Endothelial cell (in vitro differentiated cells): ENCODE measurements at regions not wholly inside any gene's neighbourhood (a gene's known extent, or its start where the extent isn't known, plus 50 kb on each side); places are given as distances from the start of the nearest gene placed in this dataset.

Experiments used
- DNase-seq: peaks from one replicate; pipeline ENCODE4 v3.0.0; 2021; ENCODE audit warnings: low spot score
- H3K27ac Mint-ChIP-seq: one replicate; pipeline ENCODE4 v1.8.0; 2021; ENCODE audit warnings: mixed read lengths, inconsistent platforms; ENCODE audit not compliant: unreplicated experiment
- H3K27me3 Mint-ChIP-seq: one replicate; pipeline ENCODE4 v1.8.0; 2021; ENCODE audit warnings: mild to moderate bottlenecking, moderate library complexity, mixed read lengths, inconsistent platforms; ENCODE audit not compliant: unreplicated experiment
- H3K36me3 Mint-ChIP-seq: one replicate; pipeline ENCODE4 v1.8.0; 2021; ENCODE audit warnings: mild to moderate bottlenecking, low read depth, mixed read lengths, inconsistent platforms; ENCODE audit not compliant: unreplicated experiment
- H3K4me1 Mint-ChIP-seq: one replicate; pipeline ENCODE4 v1.8.0; 2021; ENCODE audit warnings: mild to moderate bottlenecking, mixed read lengths, inconsistent platforms; ENCODE audit not compliant: unreplicated experiment
- H3K4me3 Mint-ChIP-seq: one replicate; pipeline ENCODE4 v1.8.0; 2021; ENCODE audit warnings: mild to moderate bottlenecking, mixed read lengths, inconsistent platforms; ENCODE audit not compliant: unreplicated experiment
- H3K9me3 Mint-ChIP-seq: one replicate; pipeline ENCODE4 v1.8.0; 2021; ENCODE audit warnings: mixed read lengths, inconsistent platforms; ENCODE audit not compliant: unreplicated experiment
- TF ChIP-seq, protein P1 (sequence below): fragments of 200-600 bp; sonication (generic); IDR thresholded peaks from one replicate; pipeline ENCODE4 v1.5.0; 2021; ENCODE audit warnings: antibody characterized with exemption; ENCODE audit not compliant: unreplicated experiment

- Mint-ChIP-seq H3K4me1 (no peaks in the 10 kb centered on the region), H3K4me3 (no peak overlapping the region), H3K27ac (no peak overlapping the region), H3K27me3 (peaks cover 18% of the 10 kb centered on the region), H3K36me3 (peaks cover 29% of the 10 kb centered on the region), H3K9me3 (peaks cover 46% of the 10 kb centered on the region)
- DNase-seq = no peak
- TF ChIP-seq, protein P1, sequence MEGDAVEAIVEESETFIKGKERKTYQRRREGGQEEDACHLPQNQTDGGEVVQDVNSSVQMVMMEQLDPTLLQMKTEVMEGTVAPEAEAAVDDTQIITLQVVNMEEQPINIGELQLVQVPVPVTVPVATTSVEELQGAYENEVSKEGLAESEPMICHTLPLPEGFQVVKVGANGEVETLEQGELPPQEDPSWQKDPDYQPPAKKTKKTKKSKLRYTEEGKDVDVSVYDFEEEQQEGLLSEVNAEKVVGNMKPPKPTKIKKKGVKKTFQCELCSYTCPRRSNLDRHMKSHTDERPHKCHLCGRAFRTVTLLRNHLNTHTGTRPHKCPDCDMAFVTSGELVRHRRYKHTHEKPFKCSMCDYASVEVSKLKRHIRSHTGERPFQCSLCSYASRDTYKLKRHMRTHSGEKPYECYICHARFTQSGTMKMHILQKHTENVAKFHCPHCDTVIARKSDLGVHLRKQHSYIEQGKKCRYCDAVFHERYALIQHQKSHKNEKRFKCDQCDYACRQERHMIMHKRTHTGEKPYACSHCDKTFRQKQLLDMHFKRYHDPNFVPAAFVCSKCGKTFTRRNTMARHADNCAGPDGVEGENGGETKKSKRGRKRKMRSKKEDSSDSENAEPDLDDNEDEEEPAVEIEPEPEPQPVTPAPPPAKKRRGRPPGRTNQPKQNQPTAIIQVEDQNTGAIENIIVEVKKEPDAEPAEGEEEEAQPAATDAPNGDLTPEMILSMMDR = no peak
These were observed 1150.0 kb downstream of the RPIA start for GRCh38 chr2:89841476-89841840.

DNA sequence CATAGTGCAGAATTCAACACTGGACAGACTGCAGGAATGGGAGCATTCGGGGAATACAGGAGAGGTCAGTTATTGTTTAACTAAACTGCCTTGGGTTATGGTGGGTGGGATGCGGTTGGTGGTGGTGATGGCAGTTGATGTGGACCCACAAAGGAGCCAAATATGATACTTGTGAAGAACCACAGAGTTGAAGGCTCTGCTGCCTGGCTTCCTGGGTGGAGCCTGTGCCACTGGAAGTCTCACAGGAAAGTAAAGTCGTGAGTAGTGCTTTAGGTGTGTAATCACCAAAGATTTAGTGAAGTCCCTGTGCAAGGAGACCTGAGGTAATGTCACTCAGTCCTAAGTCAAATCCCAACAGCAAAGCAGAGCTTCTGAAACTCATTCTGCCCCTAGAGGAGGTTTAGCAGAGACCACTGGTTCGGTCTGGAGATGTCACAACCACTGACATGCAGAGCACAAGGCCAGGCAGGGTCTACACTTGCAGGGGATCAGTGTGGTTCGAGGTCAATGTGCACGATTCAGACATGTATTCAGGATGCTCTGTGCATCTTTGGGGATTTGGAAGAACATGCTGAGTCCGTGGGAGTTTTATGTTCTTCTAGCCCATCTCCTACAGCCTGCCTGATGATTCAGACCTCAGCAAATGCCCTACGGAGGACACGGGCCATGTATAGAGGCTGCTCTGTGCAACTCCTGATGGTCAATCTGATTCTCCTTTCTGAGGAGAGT, 1150.9 kb downstream of the RPIA start:
- peaks cover 43% of the 10 kb centered on the region for H3K9me3 Mint-ChIP-seq
- H3K4me1 Mint-ChIP-seq = no peaks in the 10 kb centered on the region
- peaks cover 27% of the 10 kb centered on the region for H3K36me3 Mint-ChIP-seq
- peaks cover 15% of the 10 kb centered on the region for H3K27me3 Mint-ChIP-seq
- no peak for DNase-seq
- H3K27ac Mint-ChIP-seq = no peak overlapping the region
- TF ChIP-seq, protein P1 = no peak
- no peak overlapping the region for H3K4me3 Mint-ChIP-seq

GRCh38 chr2:89844221-89844943, 1152.9 kb downstream of the RPIA start:
- no peak overlapping the region for H3K4me3 Mint-ChIP-seq
- DNase-seq = no peak
- no peak overlapping the region for H3K27ac Mint-ChIP-seq
- peaks cover 5% of the 10 kb centered on the region for H3K27me3 Mint-ChIP-seq
- H3K36me3 Mint-ChIP-seq = peaks cover 17% of the 10 kb centered on the region
- TF ChIP-seq, protein P1 = no peak
- H3K9me3 Mint-ChIP-seq = peaks cover 51% of the 10 kb centered on the region
- no peaks in the 10 kb centered on the region for H3K4me1 Mint-ChIP-seq

GRCh38 chr2:89845532-89845931, 1154.1 kb downstream of the RPIA start:
- no peaks in the 10 kb centered on the region for H3K4me1 Mint-ChIP-seq
- TF ChIP-seq, protein P1 = no peak
- H3K27me3 Mint-ChIP-seq = peaks cover 2% of the 10 kb centered on the region
- no peak for DNase-seq
- peaks cover 13% of the 10 kb centered on the region for H3K36me3 Mint-ChIP-seq
- H3K4me3 Mint-ChIP-seq = no peak overlapping the region
- no peak overlapping the region for H3K27ac Mint-ChIP-seq
- peaks cover 54% of the 10 kb centered on the region for H3K9me3 Mint-ChIP-seq

DNA sequence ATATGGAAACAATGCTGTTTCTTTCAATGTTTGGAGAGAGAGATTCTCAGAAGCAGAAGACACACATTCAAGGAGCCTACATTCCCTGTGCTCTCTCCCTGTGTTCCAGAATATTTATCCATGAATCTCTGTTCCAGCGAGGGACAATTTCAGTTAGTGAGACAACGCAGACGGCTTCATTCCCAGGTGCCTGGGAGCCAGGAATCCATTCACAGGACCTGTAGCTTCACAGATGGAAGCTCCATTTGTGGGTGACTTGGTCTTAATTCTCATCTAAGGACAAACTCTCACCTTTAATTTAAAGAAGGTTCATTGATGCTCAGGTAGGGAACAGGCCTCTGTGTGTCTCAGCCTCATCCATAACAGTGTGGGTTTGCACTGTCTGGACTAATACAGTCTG, 1156.6 kb downstream of the RPIA start:
- no peaks in the 10 kb centered on the region for H3K4me1 Mint-ChIP-seq
- no peak for DNase-seq
- H3K4me3 Mint-ChIP-seq = no peak overlapping the region
- peaks cover 3% of the 10 kb centered on the region for H3K36me3 Mint-ChIP-seq
- no peak overlapping the region for H3K27ac Mint-ChIP-seq
- H3K27me3 Mint-ChIP-seq = peaks cover 4% of the 10 kb centered on the region
- peaks cover 50% of the 10 kb centered on the region for H3K9me3 Mint-ChIP-seq
- TF ChIP-seq, protein P1 = no peak
